B cell (primary cell): ENCODE measurements at regions not wholly inside any gene's neighbourhood (a gene's known extent, or its start where the extent isn't known, plus 50 kb on each side); places are given as distances from the start of the nearest gene placed in this dataset.

Experiments
- ATAC-seq: fragments of 200-7000 bp; cut with Tn5 transposase; one replicate; pipeline ENCODE4 v1.10.0; 2021; ENCODE audit warnings: low read depth, mild to moderate bottlenecking, moderate number of reproducible peaks, moderate library complexity
- CTCF ChIA-PET: fragments of 350-600 bp; sonication (Branson Sonifier 250); formaldehyde crosslinking; loops from one replicate; lab custom pipeline; 2021; ENCODE audit warnings: antibody characterized with exemption, inconsistent platforms; lab: Charles Lee
- POLR2A ChIA-PET: fragments of 350-600 bp; sonication (Branson Sonifier 250); formaldehyde crosslinking; loops from one replicate; lab custom pipeline; 2021; ENCODE audit warnings: antibody characterized with exemption; lab: Charles Lee
- DNase-seq: peaks from one replicate; pipeline ENCODE4 v3.0.0; 2013
- H2AFZ ChIP-seq: 2 replicates; pipeline ENCODE4 v1.6.1; 2012; ENCODE audit warnings: mild to moderate bottlenecking, low read depth, low read length; ENCODE audit not compliant: insufficient read depth, poor library complexity, severe bottlenecking
- H3K27ac ChIP-seq, 2 donors: 1 replicate in 1 of 2; 2 replicates in 1 of 2; pipeline ENCODE4 v1.5.1; 2012 to 2013; ENCODE audit warnings: low read length in 2 of 2, mild to moderate bottlenecking in 2 of 2, moderate library complexity in 1 of 2
- H3K27me3 ChIP-seq, 4 experiments: fragments of 200-600 bp in 1 of 4; sonication (generic) in 1 of 4; replicated peaks in 1 of 4; 1 replicate in 2 of 4; 2 replicates in 2 of 4; pipeline versions ENCODE4 v1.6.1 to v1.7.0; 2013 to 2016; ENCODE audit warnings: low read length in 3 of 4, mild to moderate bottlenecking in 2 of 4, mixed read lengths in 1 of 4, moderate library complexity in 1 of 4; ENCODE audit not compliant: insufficient read depth in 4 of 4, control insufficient read depth in 3 of 4; ENCODE audit errors: control extremely low read depth in 1 of 4
- H3K36me3 ChIP-seq, 2 experiments: replicated peaks in 1 of 2; 1 replicate in 1 of 2; 2 replicates in 1 of 2; pipeline versions ENCODE4 v1.6.1 to v1.7.1; 2013; ENCODE audit warnings: low read length in 1 of 2; ENCODE audit not compliant: insufficient read depth in 2 of 2, control insufficient read depth in 1 of 2; ENCODE audit errors: control extremely low read depth in 1 of 2, extremely low read depth in 1 of 2
- H3K4me1 ChIP-seq, 2 donors: fragments of 200-600 bp in 1 of 2; sonication (generic) in 1 of 2; 1 replicate in 1 of 2; 2 replicates in 1 of 2; pipeline versions ENCODE4 v1.5.1 to v1.6.1; 2013 to 2017; ENCODE audit warnings: low read length in 2 of 2; ENCODE audit not compliant: control insufficient read depth in 2 of 2, insufficient read depth in 2 of 2
- H3K4me2 ChIP-seq: replicated peaks from 2 replicates; pipeline ENCODE3; 2012; ENCODE audit warnings: mild to moderate bottlenecking, low read depth, low read length; ENCODE audit not compliant: poor library complexity, severe bottlenecking
- H3K4me3 ChIP-seq, 5 experiments: fragments of 200-600 bp in 1 of 5; sonication (generic) in 1 of 5; 1 replicate in 3 of 5; 2 replicates in 2 of 5; pipeline versions ENCODE4 v1.5.1 to v1.7.0; 2011 to 2016; ENCODE audit warnings: low read length in 4 of 5, mild to moderate bottlenecking in 4 of 5, low read depth in 2 of 5, control low read depth in 1 of 5, moderate library complexity in 1 of 5; ENCODE audit not compliant: insufficient read depth in 1 of 5; ENCODE audit errors: control extremely low read depth in 1 of 5, extremely low read depth in 1 of 5
- H3K79me2 ChIP-seq: fragments of 200-600 bp; sonication (generic); one replicate; pipeline ENCODE4 v1.6.0; 2016; ENCODE audit warnings: low read length; ENCODE audit not compliant: control insufficient read depth, insufficient read depth
- H3K9ac ChIP-seq: fragments of 200-600 bp; sonication (generic); 2 replicates; pipeline ENCODE4 v1.6.1; 2017; ENCODE audit warnings: mild to moderate bottlenecking, low read length, moderate library complexity
- H3K9me3 ChIP-seq, 3 donors: one replicate each; pipeline versions ENCODE4 v1.6.1 to v1.7.1; 2013; ENCODE audit warnings: low read length in 2 of 3; ENCODE audit not compliant: control insufficient read depth in 2 of 3, insufficient read depth in 1 of 3; ENCODE audit errors: control extremely low read depth in 1 of 3
- H4K20me1 ChIP-seq: 2 replicates; pipeline ENCODE4 v1.6.0; 2012; ENCODE audit warnings: mild to moderate bottlenecking, low read length; ENCODE audit not compliant: insufficient read depth, control insufficient read depth, poor library complexity, severe bottlenecking
- H3K27ac Mint-ChIP-seq: one replicate; pipeline ENCODE4 v1.8.0; 2021; ENCODE audit warnings: mixed read lengths
- H3K27me3 Mint-ChIP-seq: one replicate; pipeline ENCODE4 v1.8.0; 2021; ENCODE audit warnings: mixed read lengths
- H3K4me1 Mint-ChIP-seq: one replicate; pipeline ENCODE4 v1.8.0; 2021; ENCODE audit warnings: mixed read lengths
- H3K4me3 Mint-ChIP-seq: one replicate; pipeline ENCODE4 v1.8.0; 2021; ENCODE audit warnings: mixed read lengths
- H3K9me3 Mint-ChIP-seq: one replicate; pipeline ENCODE4 v1.8.0; 2022; ENCODE audit warnings: mixed read lengths; ENCODE audit not compliant: insufficient read depth
- EZH2 ChIP-seq: IDR thresholded peaks from 2 replicates; pipeline ENCODE4 v1.6.1; 2012; ENCODE audit warnings: borderline replicate concordance, low read depth, mild to moderate bottlenecking, moderate library complexity, low read length; ENCODE audit not compliant: insufficient read depth, poor library complexity, severe bottlenecking
- WGBS: methylation state at CpG from one replicate; pipeline ENCODE4 v1.1.5; 2013; ENCODE audit warnings: missing lambda C conversion rate; ENCODE audit not compliant: insufficient coverage; 5-methylcytosine and 5-hydroxymethylcytosine counted together
- intact Hi-C: fragments of 100-400 bp; cut with micrococcal nuclease; formaldehyde crosslinking; loops from one replicate; pipeline ENCODE4 v1.10.0; 2022
- TF ChIP-seq, protein P1 (sequence below): fragments of 200-600 bp; IDR thresholded peaks from one replicate; pipeline ENCODE4 v1.8.0; 2022; ENCODE audit warnings: antibody characterized with exemption, mild to moderate bottlenecking

DNA sequence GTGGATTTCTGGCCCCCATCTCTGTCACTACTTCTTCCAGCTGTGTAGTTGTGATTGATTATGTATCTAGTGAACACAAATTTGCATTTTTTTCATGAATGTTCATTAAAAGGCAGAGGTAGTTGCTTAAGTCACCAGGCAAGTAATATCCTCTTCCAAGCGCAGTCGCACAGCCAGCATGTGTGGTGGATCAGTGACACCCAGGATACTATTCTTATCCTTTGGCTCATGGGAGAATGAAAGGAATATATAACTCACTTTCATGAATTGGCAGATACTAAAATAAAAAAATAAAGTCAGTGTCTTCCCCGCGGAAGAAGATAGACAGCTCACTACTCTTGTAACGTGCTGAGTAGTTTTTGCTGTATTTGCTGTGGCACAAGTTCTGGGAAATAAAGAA lies 387.8 kb downstream of the CDH7 start:
- Histone ChIP-seq H2AFZ (no peak overlapping the region), H3K4me3 (no peak overlapping the region)

GRCh38 chr18:66136039-66136438 lies 385.2 kb downstream of the CDH7 start:
- ATAC-seq = no peak
- no peak overlapping the region for H2AFZ ChIP-seq
- no peak overlapping the region for H3K4me3 Mint-ChIP-seq
- H3K36me3 ChIP-seq = no peaks in the 10 kb centered on the region
- H3K4me3 ChIP-seq = no peak overlapping the region
- no peak overlapping the region for H3K4me2 ChIP-seq
- ChIA-PET CTCF (no interaction called here), POLR2A (no interaction called here)
- no peak overlapping the region for H3K9ac ChIP-seq
- H3K9me3 ChIP-seq = peaks cover 0 to under 1% (median 0%) of the 10 kb centered on the region in 3 donors
- WGBS = no CpG with 5 or more reads among the region's 1 CpG
- intact Hi-C loops = no loop called here
- no peak overlapping the region for H3K27ac ChIP-seq
- no peaks in the 10 kb centered on the region for H4K20me1 ChIP-seq
- no peaks in the 10 kb centered on the region for H3K4me1 ChIP-seq
- H3K4me1 Mint-ChIP-seq = no peaks in the 10 kb centered on the region
- H3K27me3 ChIP-seq = no peaks in the 10 kb centered on the region
- peaks cover 3% of the 10 kb centered on the region for H3K9me3 Mint-ChIP-seq
- H3K27ac Mint-ChIP-seq = no peak overlapping the region
- H3K79me2 ChIP-seq = no peaks in the 10 kb centered on the region
- no peak for DNase-seq
- no peaks in the 10 kb centered on the region for H3K27me3 Mint-ChIP-seq
- TF ChIP-seq EZH2 = no peak
- TF ChIP-seq, protein P1, sequence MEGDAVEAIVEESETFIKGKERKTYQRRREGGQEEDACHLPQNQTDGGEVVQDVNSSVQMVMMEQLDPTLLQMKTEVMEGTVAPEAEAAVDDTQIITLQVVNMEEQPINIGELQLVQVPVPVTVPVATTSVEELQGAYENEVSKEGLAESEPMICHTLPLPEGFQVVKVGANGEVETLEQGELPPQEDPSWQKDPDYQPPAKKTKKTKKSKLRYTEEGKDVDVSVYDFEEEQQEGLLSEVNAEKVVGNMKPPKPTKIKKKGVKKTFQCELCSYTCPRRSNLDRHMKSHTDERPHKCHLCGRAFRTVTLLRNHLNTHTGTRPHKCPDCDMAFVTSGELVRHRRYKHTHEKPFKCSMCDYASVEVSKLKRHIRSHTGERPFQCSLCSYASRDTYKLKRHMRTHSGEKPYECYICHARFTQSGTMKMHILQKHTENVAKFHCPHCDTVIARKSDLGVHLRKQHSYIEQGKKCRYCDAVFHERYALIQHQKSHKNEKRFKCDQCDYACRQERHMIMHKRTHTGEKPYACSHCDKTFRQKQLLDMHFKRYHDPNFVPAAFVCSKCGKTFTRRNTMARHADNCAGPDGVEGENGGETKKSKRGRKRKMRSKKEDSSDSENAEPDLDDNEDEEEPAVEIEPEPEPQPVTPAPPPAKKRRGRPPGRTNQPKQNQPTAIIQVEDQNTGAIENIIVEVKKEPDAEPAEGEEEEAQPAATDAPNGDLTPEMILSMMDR = no peak

More for the DNA sequence above, 387.8 kb downstream of the CDH7 start:
- Mint-ChIP-seq H3K4me3 (no peak overlapping the region), H3K9me3 (peaks cover 3% of the 10 kb centered on the region), H3K27me3 (no peaks in the 10 kb centered on the region), H3K4me1 (no peaks in the 10 kb centered on the region), H3K27ac (no peak overlapping the region)
- Histone ChIP-seq H3K9me3 (no peaks in the 10 kb centered on the region), H3K4me2 (no peak overlapping the region), H4K20me1 (no peaks in the 10 kb centered on the region), H3K9ac (no peak overlapping the region), H3K4me1 (no peaks in the 10 kb centered on the region), H3K27me3 (no peaks in the 10 kb centered on the region), H3K27ac (no peak overlapping the region), H3K36me3 (no peaks in the 10 kb centered on the region), H3K79me2 (no peaks in the 10 kb centered on the region)
- ATAC-seq (no peak), DNase-seq (no peak)
- POLR2A ChIA-PET = no interaction called here
- WGBS = no CpG with 5 or more reads among the region's 5 CpGs
- TF ChIP-seq, protein P1 = no peak
- TF ChIP-seq EZH2 = no peak
- intact Hi-C loops = no loop called here
- CTCF ChIA-PET = no interaction called here
